Urothelium cell line (cell line): ENCODE measurements at regions not wholly inside any gene's neighbourhood (a gene's known extent, or its start where the extent isn't known, plus 50 kb on each side); places are given as distances from the start of the nearest gene placed in this dataset.
"Not testable (repeated sequence)": the region's sequence is repeated elsewhere in the genome, so short reads cannot be mapped to it uniquely, and the experiment has no call there.

Source experiments
- DNase-seq: peaks from one replicate; pipeline ENCODE4 v3.0.0; 2011; ENCODE audit warnings: low spot score, mixed read lengths
- FAIRE-seq: peaks from 2 replicates; lab custom pipeline; 2011; peaks lifted over from hg19 to GRCh38; lab: Jason Lieb, UNC

DNA sequence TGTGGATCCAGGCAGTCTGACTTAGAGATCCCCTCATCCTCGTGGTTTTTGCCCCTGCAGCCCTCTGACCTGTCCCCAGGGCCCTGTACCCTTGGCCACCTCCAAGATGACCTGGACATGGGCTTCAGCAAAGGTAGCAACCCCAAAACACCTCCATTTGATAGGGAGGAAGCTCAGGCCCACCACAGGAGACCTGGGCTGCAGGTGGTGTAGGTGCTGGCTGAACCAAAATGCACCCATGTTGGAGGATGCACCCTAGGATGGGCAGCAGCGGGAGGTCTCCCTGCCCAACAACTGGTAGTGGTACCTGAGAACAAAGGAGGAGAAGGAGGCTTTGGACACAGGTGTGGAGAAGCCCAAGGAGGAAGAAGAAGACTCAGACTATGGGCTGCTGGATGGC is 188.7 kb downstream of the ZNF716 start:
- FAIRE-seq: no peak
- DNase-seq: no peak

- DNase-seq: no peak
- no peak for FAIRE-seq
Observed at GRCh38 chr7:57641521-57642067, 191.6 kb downstream of the ZNF716 start.

DNA sequence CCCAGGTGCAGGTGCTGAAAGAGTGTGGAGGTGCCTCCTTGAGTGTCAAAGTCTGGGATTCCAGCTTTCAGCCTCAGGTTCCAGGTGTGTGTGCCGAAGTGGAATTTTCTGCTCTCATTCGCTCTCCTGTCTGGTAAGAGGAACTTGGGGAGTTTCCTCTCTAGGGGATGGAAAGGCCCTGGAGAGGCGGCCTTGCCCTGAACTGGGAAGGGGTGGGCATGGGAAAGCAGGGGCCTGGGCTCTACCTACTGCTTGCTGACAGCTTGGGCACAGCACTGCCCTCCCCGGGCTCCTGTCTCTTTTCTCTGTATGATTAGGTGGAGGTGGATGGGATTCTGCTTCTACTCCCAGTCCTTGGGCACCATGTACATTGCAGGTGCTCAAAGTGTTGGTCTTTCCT is 192.8 kb downstream of the ZNF716 start:
- FAIRE-seq (no peak), DNase-seq (no peak)

- FAIRE-seq (peak; percentile 63), DNase-seq (no peak)
Observed at GRCh38 chr7:57646219-57646900, 196.4 kb downstream of the ZNF716 start.

DNA sequence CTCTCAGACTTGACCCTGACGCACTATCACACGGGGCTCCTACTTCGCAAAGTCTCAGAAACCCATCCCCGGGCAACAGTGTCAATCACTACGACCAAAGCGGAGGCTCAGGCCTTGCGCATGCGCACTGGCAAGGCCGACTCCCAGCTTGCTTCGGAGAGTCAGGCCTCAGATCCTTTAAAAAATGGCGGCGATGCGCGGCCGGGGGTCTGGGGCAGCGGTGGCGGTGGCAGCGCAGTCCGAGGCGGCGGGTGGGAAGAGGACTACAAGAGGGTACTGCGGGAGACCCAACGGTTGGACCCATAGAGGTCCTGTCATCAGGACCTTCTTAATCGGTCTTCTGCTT is 196.9 kb downstream of the ZNF716 start:
- DNase-seq (peak; percentile 30), FAIRE-seq (no peak)

GRCh38 chr7:57650401-57650800 is 200.4 kb downstream of the ZNF716 start:
- DNase-seq, FAIRE-seq: not testable (repeated sequence)

GRCh38 chr7:57651006-57651405 is 201.0 kb downstream of the ZNF716 start:
- DNase-seq: no peak
- no peak for FAIRE-seq

GRCh38 chr7:57651611-57652010 is 201.6 kb downstream of the ZNF716 start:
- FAIRE-seq: peak; percentile 74
- DNase-seq: not testable (repeated sequence)

GRCh38 chr7:57653262-57653830 is 203.4 kb downstream of the ZNF716 start:
- FAIRE-seq (peak; percentile 5), DNase-seq (no peak)

DNA sequence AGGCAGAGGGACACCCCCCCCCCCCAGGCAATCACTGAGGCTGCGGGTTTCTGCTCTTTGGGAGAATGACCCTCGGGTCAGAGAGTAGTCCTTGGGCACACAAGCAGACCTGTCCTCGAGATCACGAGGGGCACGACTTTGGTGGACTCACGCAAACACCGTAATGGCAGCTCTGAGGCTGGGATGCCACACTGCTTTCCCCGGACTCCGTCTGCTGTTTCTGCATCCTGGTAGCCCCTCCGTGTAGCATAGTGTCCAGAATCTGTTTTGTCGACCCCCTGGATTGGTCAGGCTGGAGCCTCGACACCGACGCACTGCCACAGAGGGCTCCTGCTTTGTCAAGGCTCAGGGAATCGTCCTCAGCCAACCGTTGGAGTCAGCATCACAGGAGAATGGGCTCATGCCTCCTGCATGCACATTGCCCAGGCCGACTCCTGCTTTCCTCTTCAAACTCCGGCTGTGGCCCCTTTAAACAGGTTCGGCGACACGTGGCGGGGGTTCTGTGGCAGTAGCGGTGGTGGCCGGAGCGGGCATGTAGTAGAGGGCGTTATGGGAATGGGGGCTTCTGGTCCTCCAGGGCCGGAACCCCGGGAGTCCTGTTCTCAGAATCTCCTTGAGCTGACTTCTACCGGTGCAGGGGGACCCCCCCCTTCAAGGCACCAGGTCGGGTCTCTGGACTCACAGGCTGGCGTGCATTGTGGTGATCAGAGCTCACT is 205.3 kb downstream of the ZNF716 start:
- not testable (repeated sequence) for FAIRE-seq, DNase-seq

DNA sequence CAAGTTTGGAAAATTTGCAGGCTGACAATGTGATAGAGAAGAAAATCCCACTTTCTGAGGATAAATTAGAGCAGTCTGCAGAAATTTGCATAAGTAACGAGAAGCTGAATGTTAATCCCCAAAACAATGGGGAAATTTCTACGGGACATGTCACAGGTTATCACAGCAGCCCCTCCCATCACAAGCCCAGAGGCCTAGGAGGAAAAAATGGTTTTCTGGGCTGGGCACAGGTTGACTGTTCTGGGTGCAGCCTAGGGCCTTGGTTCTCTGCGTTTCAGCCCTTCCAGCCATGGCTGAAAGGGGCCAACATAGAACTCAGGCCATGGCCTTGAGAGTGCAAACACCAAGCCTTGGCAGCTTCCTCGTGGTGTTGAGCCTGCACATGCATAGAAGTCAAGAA is 209.2 kb downstream of the ZNF716 start:
- not testable (repeated sequence) for FAIRE-seq, DNase-seq

DNA sequence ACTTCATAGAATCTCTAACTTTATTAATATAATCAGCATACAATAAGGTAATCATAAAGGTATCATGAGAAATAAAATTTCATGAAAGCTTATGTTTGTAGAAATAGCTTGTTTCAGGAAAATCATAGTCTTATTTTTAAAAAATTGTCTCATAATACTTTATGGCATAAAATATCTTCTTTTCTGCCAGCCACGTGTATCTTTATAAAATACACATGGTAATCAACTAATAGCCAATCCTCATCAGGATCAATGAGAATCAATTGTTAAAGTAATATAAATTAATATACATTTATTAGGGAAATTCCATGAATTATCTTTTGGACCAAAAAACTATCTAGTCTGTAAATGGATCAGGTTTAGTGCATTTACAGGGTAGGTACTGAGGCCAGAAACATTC is 227.0 kb downstream of the ZNF716 start:
- FAIRE-seq: not testable (repeated sequence)

GRCh38 chr7:57685418-57685817 is 235.4 kb downstream of the ZNF716 start:
- FAIRE-seq (no peak), DNase-seq (no peak)

More for the DNA sequence above, 227.0 kb downstream of the ZNF716 start:
- not testable (repeated sequence) for DNase-seq
